K562 (cell line): ENCODE measurements at regions not wholly inside any gene's neighbourhood (a gene's known extent, or its start where the extent isn't known, plus 50 kb on each side); places are given as distances from the start of the nearest gene placed in this dataset.

Experiments used
- CBFA2T2 ChIP-seq: fragments of 450-650 bp; conservative IDR thresholded peaks from 2 replicates; pipeline ENCODE4 v1.6.1; 2017; ENCODE audit warnings: mild to moderate bottlenecking
- CCAR2 ChIP-seq: fragments of 200-400 bp; formaldehyde crosslinking; IDR thresholded peaks from 2 replicates; pipeline ENCODE4 v1.6.1; 2017; ENCODE audit warnings: mild to moderate bottlenecking, low read depth, low read length
- CCNT2 ChIP-seq: IDR thresholded peaks from 2 replicates; pipeline ENCODE4 v1.6.1; 2011; ENCODE audit warnings: borderline replicate concordance, low read depth, mild to moderate bottlenecking, moderate library complexity, mixed read lengths, low read length; ENCODE audit not compliant: insufficient read length; ENCODE audit errors: extremely low read depth
- CEBPB ChIP-seq: fragments of 450-650 bp; IDR thresholded peaks from 2 replicates; pipeline ENCODE4 v1.6.1; 2016; ENCODE audit warnings: missing genetic modification characterization, missing compliant biosample characterization
- DMBX1 ChIP-seq: fragments of 250-450 bp; sonication (Bioruptor Pico); IDR thresholded peaks from 2 replicates; pipeline ENCODE4 v1.8.0; 2022; ENCODE audit warnings: inconsistent platforms, mild to moderate bottlenecking, moderate library complexity, borderline replicate concordance
- DNMT1 ChIP-seq: fragments of 450-650 bp; IDR thresholded peaks from 2 replicates; pipeline ENCODE4 v1.6.1; 2016; ENCODE audit warnings: antibody characterized with exemption, mild to moderate bottlenecking
- FOXM1 ChIP-seq, 2 experiments: fragments of 450-650 bp in 1 of 2; sonication (generic) in 1 of 2; formaldehyde crosslinking in 1 of 2; IDR thresholded peaks; 2 replicates each; pipeline versions ENCODE4 v1.6.1 to v1.9.0; 2017 to 2022; ENCODE audit warnings: low read depth in 2 of 2, mild to moderate bottlenecking in 2 of 2, missing genetic modification reagents in 1 of 2, moderate library complexity in 1 of 2
- GATA2 ChIP-seq: sonication (generic); formaldehyde crosslinking; IDR thresholded peaks from 2 replicates; pipeline ENCODE4 v1.4.0; 2020; ENCODE audit warnings: mild to moderate bottlenecking, missing genetic modification reagents
- HMG20B ChIP-seq: fragments of 250-450 bp; sonication (Bioruptor Pico); IDR thresholded peaks from 2 replicates; pipeline ENCODE4 v1.5.0; 2021; ENCODE audit warnings: mild to moderate bottlenecking
- MYNN ChIP-seq, 2 experiments: sonication (generic); formaldehyde crosslinking in 1 of 2; IDR thresholded peaks; 2 replicates each; pipeline versions ENCODE4 v1.5.0 to v1.6.1; 2016 to 2020; ENCODE audit warnings: antibody characterized with exemption in 1 of 2, missing genetic modification reagents in 1 of 2
- NFIC ChIP-seq: fragments of 450-650 bp; IDR thresholded peaks from 2 replicates; pipeline ENCODE4 v1.6.1; 2017; ENCODE audit warnings: mild to moderate bottlenecking, inconsistent platforms
- POLR2H ChIP-seq: IDR thresholded peaks from 2 replicates; pipeline ENCODE4 v1.6.1; 2016; ENCODE audit warnings: missing genetic modification characterization, low read depth, mild to moderate bottlenecking, control low read depth, missing compliant biosample characterization, moderate library complexity
- PTBP1 ChIP-seq: fragments of 200-400 bp; formaldehyde crosslinking; IDR thresholded peaks from 2 replicates; pipeline ENCODE4 v1.6.1; 2017; ENCODE audit warnings: low read depth, low read length
- SIN3A ChIP-seq, 2 experiments: fragments of 150-350 bp in 1 of 2; IDR thresholded peaks; 2 replicates each; pipeline ENCODE4 v1.6.1; 2011 to 2016; ENCODE audit warnings: borderline replicate concordance in 2 of 2, low read depth in 2 of 2, low read length in 2 of 2, mild to moderate bottlenecking in 2 of 2, moderate library complexity in 2 of 2; ENCODE audit not compliant: control insufficient read depth in 1 of 2
- SREBF1 ChIP-seq: fragments of 150-350 bp; IDR thresholded peaks from 2 replicates; pipeline ENCODE4 v1.6.1; 2014; ENCODE audit warnings: antibody characterized with exemption, low read depth, low read length, borderline replicate concordance
- STAT5A ChIP-seq: IDR thresholded peaks from 2 replicates; pipeline ENCODE4 v1.6.1; 2012; ENCODE audit warnings: low read length, inconsistent platforms, borderline replicate concordance
- TAF1 ChIP-seq: IDR thresholded peaks from 2 replicates; pipeline ENCODE4 v1.6.1; 2011; ENCODE audit warnings: mild to moderate bottlenecking, low read length, moderate library complexity; ENCODE audit not compliant: insufficient read depth, control insufficient read depth, severe bottlenecking; ENCODE audit errors: extremely low read depth
- TFAM ChIP-seq: fragments of 250-450 bp; sonication (Bioruptor Pico); conservative IDR thresholded peaks from 2 replicates; pipeline ENCODE4 v1.5.0; 2021; ENCODE audit warnings: mild to moderate bottlenecking, moderate library complexity
- THRAP3 ChIP-seq: fragments of 450-650 bp; IDR thresholded peaks from 2 replicates; pipeline ENCODE4 v1.6.1; 2016; ENCODE audit warnings: mild to moderate bottlenecking, inconsistent platforms, borderline replicate concordance
- TOE1 ChIP-seq, 2 experiments: fragments of 450-650 bp in 1 of 2; sonication (generic) in 1 of 2; formaldehyde crosslinking in 1 of 2; IDR thresholded peaks; 2 replicates each; pipeline versions ENCODE4 v1.7.1 to v1.8.0; 2016 to 2022; ENCODE audit warnings: borderline replicate concordance in 2 of 2, mild to moderate bottlenecking in 2 of 2, antibody characterized with exemption in 1 of 2, inconsistent platforms in 1 of 2, low read depth in 1 of 2, missing genetic modification reagents in 1 of 2, moderate library complexity in 1 of 2
- TRIM24 ChIP-seq, 2 experiments: fragments of 450-650 bp; IDR thresholded peaks; 2 replicates each; pipeline ENCODE4 v1.6.1; 2016
- ZFPM2 ChIP-seq: fragments of 250-450 bp; sonication (Bioruptor Pico); IDR thresholded peaks from 2 replicates; pipeline ENCODE4 v1.5.1; 2022; ENCODE audit warnings: mild to moderate bottlenecking
- ZNF224 ChIP-seq: sonication (generic); formaldehyde crosslinking; IDR thresholded peaks from 2 replicates; pipeline ENCODE4 v1.8.0; 2022; ENCODE audit warnings: mild to moderate bottlenecking, missing genetic modification reagents
- ZNF395 ChIP-seq: fragments of 200-800 bp; sonication (Bioruptor generic); IDR thresholded peaks from 2 replicates; pipeline ENCODE4 v1.6.1; 2017; ENCODE audit warnings: missing genetic modification characterization, missing compliant biosample characterization
- ZNF512 ChIP-seq: IDR thresholded peaks from 2 replicates; pipeline ENCODE4 v1.6.1; 2016; ENCODE audit warnings: missing genetic modification characterization, missing compliant biosample characterization
- ZNF830 ChIP-seq: fragments of 250-450 bp; sonication (Bioruptor Pico); IDR thresholded peaks from 2 replicates; pipeline ENCODE4 v1.5.0; 2021; ENCODE audit warnings: mild to moderate bottlenecking

GRCh38 chr17:22461460-22462145 lies 769.3 kb downstream of the KCNJ18 start (continued):
- TF ChIP-seq ZNF395 (CRISPR knock-in tag) (no peak), HMG20B (CRISPR knock-in tag) (no peak), MYNN (IDR thresholded peaks at IDR 0.05) (no peak), MYNN (CRISPR knock-in tag; IDR thresholded peaks at IDR 0.05) (no peak), TRIM24 (IDR thresholded peaks at IDR 0.05) (0 out of 4 replicates have a peak, but pooled peaks have one; percentile 27 to 40), TAF1 (no peak), THRAP3 (no peak), ZFPM2 (CRISPR knock-in tag) (no peak), CBFA2T2 (peak; percentile 75), CCAR2 (no peak), PTBP1 (no peak), TFAM (CRISPR knock-in tag) (no peak), GATA2 (CRISPR knock-in tag) (no peak), NFIC (peak; percentile 38; the same call in 1 of the 2 replicates), SIN3A (IDR thresholded peaks at IDR 0.05; ENCODE audit: borderline replicate concordance in 2 of 2, control insufficient read depth in 1 of 2, low read depth in 2 of 2, low read length in 2 of 2) (no peak), STAT5A (0 out of 2 replicates have a peak, but pooled peaks have one; percentile 41), CEBPB (no peak), CCNT2 (peak; percentile 16), ZNF512 (tag) (no peak), POLR2H (tag) (no peak), TOE1 (IDR thresholded peaks at IDR 0.05; ENCODE audit: borderline replicate concordance) (no peak), TOE1 (CRISPR knock-in tag; IDR thresholded peaks at IDR 0.05; ENCODE audit: borderline replicate concordance, low read depth) (no peak), DNMT1 (no peak), DMBX1 (peak; percentile 56), FOXM1 (IDR thresholded peaks at IDR 0.05; ENCODE audit: low read depth) (peak; percentile 21; the same call in 1 of the 2 replicates), FOXM1 (CRISPR knock-in tag; IDR thresholded peaks at IDR 0.05; ENCODE audit: low read depth) (no peak), ZNF830 (CRISPR knock-in tag) (no peak), ZNF224 (CRISPR knock-in tag) (no peak), SREBF1 (no peak)
